ENCODE measurements at regions not wholly inside any gene's neighbourhood (a gene's known extent, or its start where the extent isn't known, plus 50 kb on each side); places are given as distances from the start of the nearest gene placed in this dataset.

GRCh38 chr12:60498656-60499055, 902.8 kb downstream of the SLC16A7 start:
- CTCF ChIA-PET, result no interaction called here
- intact Hi-C loops (cut with micrococcal nuclease), result no loop called here
- H3K9me3 Mint-ChIP-seq, result peaks cover 5% of the 10 kb centered on the region
- ATAC-seq (no peak), DNase-seq (no peak)
- H3K27ac Mint-ChIP-seq, result no peak overlapping the region
- no peak overlapping the region for H3K4me3 Mint-ChIP-seq
- no peaks in the 10 kb centered on the region for H3K36me3 Mint-ChIP-seq (ENCODE audit: low read depth)
- no peaks in the 10 kb centered on the region for H3K27me3 Mint-ChIP-seq
- POLR2A ChIA-PET, result no interaction called here
- H3K4me1 Mint-ChIP-seq (ENCODE audit: low read depth), result no peaks in the 10 kb centered on the region
- no peak for TF ChIP-seq CTCF (IDR thresholded peaks at IDR 0.05)

- no peak for ATAC-seq
- CTCF ChIA-PET, result interaction anchor here (0.6 kb wide), 1 partner anchor 1825 kb away, joined by 3 read pairs; no protein-coding TSS in a partner anchor
- Mint-ChIP-seq H3K27ac (no peak overlapping the region), H3K4me1 (ENCODE audit: low read depth) (no peaks in the 10 kb centered on the region), H3K27me3 (no peaks in the 10 kb centered on the region), H3K4me3 (no peak overlapping the region), H3K9me3 (peaks cover 8% of the 10 kb centered on the region), H3K36me3 (ENCODE audit: low read depth) (no peaks in the 10 kb centered on the region)
- no peak for DNase-seq
- POLR2A ChIA-PET, result no interaction called here
- TF ChIP-seq CTCF (IDR thresholded peaks at IDR 0.05), result no peak
- intact Hi-C loops (cut with micrococcal nuclease), result no loop called here
Observed at GRCh38 chr12:60501124-60501729, 905.4 kb downstream of the SLC16A7 start.

- peaks cover 9% of the 10 kb centered on the region for H3K9me3 Mint-ChIP-seq
- no peak overlapping the region for H3K27ac Mint-ChIP-seq
- no peak overlapping the region for H3K4me3 Mint-ChIP-seq
- H3K36me3 Mint-ChIP-seq (ENCODE audit: low read depth), result no peaks in the 10 kb centered on the region
- intact Hi-C loops (cut with micrococcal nuclease), result no loop called here
- TF ChIP-seq CTCF (IDR thresholded peaks at IDR 0.05), result no peak
- H3K4me1 Mint-ChIP-seq (ENCODE audit: low read depth), result no peaks in the 10 kb centered on the region
- ATAC-seq (no peak), DNase-seq (no peak)
- CTCF ChIA-PET, result no interaction called here
- no peaks in the 10 kb centered on the region for H3K27me3 Mint-ChIP-seq
- POLR2A ChIA-PET, result no interaction called here
Observed at GRCh38 chr12:60522684-60523400, 927.0 kb downstream of the SLC16A7 start.

- Mint-ChIP-seq H3K4me3 (no peak overlapping the region), H3K36me3 (ENCODE audit: low read depth) (no peaks in the 10 kb centered on the region)
Observed at GRCh38 chr12:60529261-60529660, 933.4 kb downstream of the SLC16A7 start.

More at GRCh38 chr12:60529261-60529660, 933.4 kb downstream of the SLC16A7 start:
- H3K27ac Mint-ChIP-seq, result no peak overlapping the region
- ChIA-PET POLR2A (no interaction called here), CTCF (no interaction called here)
- DNase-seq (no peak), ATAC-seq (no peak)
- no peaks in the 10 kb centered on the region for H3K27me3 Mint-ChIP-seq
- no peaks in the 10 kb centered on the region for H3K4me1 Mint-ChIP-seq (ENCODE audit: low read depth)
- intact Hi-C loops (cut with micrococcal nuclease), result no loop called here
- no peaks in the 10 kb centered on the region for H3K9me3 Mint-ChIP-seq
- TF ChIP-seq CTCF (IDR thresholded peaks at IDR 0.05), result no peak
